Left lung (tissue), 4 donors: ENCODE measurements at regions not wholly inside any gene's neighbourhood (a gene's known extent, or its start where the extent isn't known, plus 50 kb on each side); places are given as distances from the start of the nearest gene placed in this dataset.
A peak's percentile ranks its signal among the peaks of the same experiment; 100 is the strongest.

Experiments used
- ATAC-seq: fragments of 200-7000 bp; cut with Tn5 transposase; one replicate; pipeline ENCODE4 v1.9.1; 2020; ENCODE audit warnings: moderate library complexity
- DNase-seq, 4 donors: peaks; one replicate each; pipeline ENCODE4 v3.0.0-alpha.2; 2013 to 2020
- H3K27ac ChIP-seq, 2 donors: fragments of 200-600 bp; sonication (generic) in 1 of 2; one replicate each; pipeline versions ENCODE4 v1.5.0 to v1.8.0; 2020 to 2021
- H3K27me3 ChIP-seq, 2 donors: fragments of 200-600 bp; sonication (generic) in 1 of 2; one replicate each; pipeline versions ENCODE4 v1.5.0 to v1.8.0; 2020 to 2021
- H3K36me3 ChIP-seq, 2 donors: fragments of 200-600 bp; sonication (generic) in 1 of 2; one replicate each; pipeline versions ENCODE4 v1.5.0 to v1.8.0; 2020 to 2021
- H3K4me1 ChIP-seq, 2 donors: fragments of 200-600 bp; one replicate each; pipeline ENCODE4 v1.8.0; 2021
- H3K4me3 ChIP-seq, 2 donors: fragments of 200-600 bp; sonication (generic) in 1 of 2; one replicate each; pipeline versions ENCODE4 v1.5.0 to v1.8.0; 2020 to 2021; ENCODE audit warnings: mild to moderate bottlenecking in 1 of 2
- H3K9me3 ChIP-seq, 2 donors: fragments of 200-600 bp; sonication (generic) in 1 of 2; one replicate each; pipeline versions ENCODE4 v1.5.0 to v1.8.0; 2020 to 2021
- intact Hi-C, 2 donors: fragments of 100-400 bp; cut with DNase I; formaldehyde crosslinking; loops; one replicate each; pipeline versions ENCODE4 v1.11.2 to v1.14.2; 2022
- TF ChIP-seq, protein P1 (sequence below), 2 donors: fragments of 200-600 bp; sonication (generic) in 1 of 2; IDR thresholded peaks; one replicate each; pipeline versions ENCODE4 v1.5.0 to v1.8.0; 2021; ENCODE audit warnings: antibody characterized with exemption in 2 of 2
- donor health status: DM: no; HTN: yes; CAD: no.
- donor health status: DM: no; HTN: no; CAD: no.

DNA sequence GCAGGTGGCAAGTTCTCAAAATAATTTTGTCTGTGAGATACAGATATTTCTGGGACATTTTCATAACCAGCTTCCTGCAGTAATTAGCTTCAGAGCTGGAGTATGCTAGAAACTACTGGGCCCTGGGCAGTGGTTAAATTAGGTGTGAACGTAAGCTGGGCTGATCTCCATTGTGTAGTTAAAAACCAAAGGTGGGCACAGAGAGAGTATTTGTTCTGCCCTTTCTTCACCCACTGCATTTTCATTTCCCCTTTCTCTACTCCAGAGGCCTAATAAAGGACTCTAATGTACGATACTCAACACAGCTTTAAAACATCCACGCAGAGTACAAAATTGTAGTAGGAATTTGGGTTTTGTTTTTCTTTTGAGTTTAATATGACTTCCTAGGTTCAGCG is 252.7 kb downstream of the SPRY1 start:
- Histone ChIP-seq H3K9me3 (no peaks in the 10 kb centered on the region), H3K36me3 (no peaks in the 10 kb centered on the region), H3K27ac (peak overlapping the region; percentile 35 to 74), H3K4me1 (peaks cover 10 to 11% of the 10 kb centered on the region in 2 donors), H3K27me3 (no peaks in the 10 kb centered on the region), H3K4me3 (no peak overlapping the region)
- no peak for DNase-seq
- TF ChIP-seq, protein P1, sequence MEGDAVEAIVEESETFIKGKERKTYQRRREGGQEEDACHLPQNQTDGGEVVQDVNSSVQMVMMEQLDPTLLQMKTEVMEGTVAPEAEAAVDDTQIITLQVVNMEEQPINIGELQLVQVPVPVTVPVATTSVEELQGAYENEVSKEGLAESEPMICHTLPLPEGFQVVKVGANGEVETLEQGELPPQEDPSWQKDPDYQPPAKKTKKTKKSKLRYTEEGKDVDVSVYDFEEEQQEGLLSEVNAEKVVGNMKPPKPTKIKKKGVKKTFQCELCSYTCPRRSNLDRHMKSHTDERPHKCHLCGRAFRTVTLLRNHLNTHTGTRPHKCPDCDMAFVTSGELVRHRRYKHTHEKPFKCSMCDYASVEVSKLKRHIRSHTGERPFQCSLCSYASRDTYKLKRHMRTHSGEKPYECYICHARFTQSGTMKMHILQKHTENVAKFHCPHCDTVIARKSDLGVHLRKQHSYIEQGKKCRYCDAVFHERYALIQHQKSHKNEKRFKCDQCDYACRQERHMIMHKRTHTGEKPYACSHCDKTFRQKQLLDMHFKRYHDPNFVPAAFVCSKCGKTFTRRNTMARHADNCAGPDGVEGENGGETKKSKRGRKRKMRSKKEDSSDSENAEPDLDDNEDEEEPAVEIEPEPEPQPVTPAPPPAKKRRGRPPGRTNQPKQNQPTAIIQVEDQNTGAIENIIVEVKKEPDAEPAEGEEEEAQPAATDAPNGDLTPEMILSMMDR (IDR thresholded peaks at IDR 0.05): no peak
- ATAC-seq: no peak
- intact Hi-C loops: no loop called here

- Histone ChIP-seq H3K4me3 (no peak overlapping the region), H3K27me3 (no peaks in the 10 kb centered on the region), H3K4me1 (peaks cover 10 to 11% of the 10 kb centered on the region in 2 donors), H3K9me3 (no peaks in the 10 kb centered on the region), H3K36me3 (no peaks in the 10 kb centered on the region), H3K27ac (peak overlapping the region; percentile 35 to 74)
- ATAC-seq (peak; percentile 90), DNase-seq (peak in 3 of 4 donors; percentile 38 to 73 (median 64))
- intact Hi-C loops: loop anchor here in 1 of 2 donors (10.0 kb wide), 1 partner anchor 245 kb away; no protein-coding TSS in a partner anchor
- TF ChIP-seq, protein P1 (IDR thresholded peaks at IDR 0.05): no peak
Measured at GRCh38 chr4:123649645-123650391, 253.2 kb downstream of the SPRY1 start.

DNA sequence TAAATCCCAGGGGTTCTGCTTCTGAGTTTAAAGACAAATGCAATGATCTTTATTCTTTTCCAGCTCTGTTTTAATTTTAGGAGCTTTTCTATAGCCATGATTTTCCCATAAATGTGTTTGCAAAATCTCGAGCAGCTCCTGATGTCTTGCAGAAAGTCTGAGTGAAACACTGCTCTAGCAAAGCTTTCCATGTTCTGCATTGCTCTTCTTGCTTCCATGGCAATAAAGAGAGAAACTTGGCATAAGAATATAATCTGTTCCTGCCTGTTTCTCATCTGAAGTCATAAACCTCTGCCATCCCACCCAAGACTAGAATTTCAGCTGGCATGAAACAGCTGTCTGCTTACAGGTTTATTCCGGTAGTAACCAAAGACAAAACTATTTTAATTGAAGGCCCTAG is 254.5 kb downstream of the SPRY1 start:
- H3K36me3 ChIP-seq: no peaks in the 10 kb centered on the region
- H3K27ac ChIP-seq: peak overlapping the region; percentile 35 to 74
- no peak overlapping the region for H3K4me3 ChIP-seq
- DNase-seq (peak in 1 of 4 donors; percentile 37), ATAC-seq (no peak)
- H3K27me3 ChIP-seq: no peaks in the 10 kb centered on the region
- H3K9me3 ChIP-seq: no peaks in the 10 kb centered on the region
- intact Hi-C loops: loop anchor here in 1 of 2 donors (10.0 kb wide), 1 partner anchor 246 kb away; no protein-coding TSS in a partner anchor
- TF ChIP-seq, protein P1 (IDR thresholded peaks at IDR 0.05): no peak
- peaks cover 10 to 11% of the 10 kb centered on the region in 2 donors for H3K4me1 ChIP-seq

GRCh38 chr4:123651536-123652180 is 255.1 kb downstream of the SPRY1 start:
- no peak for DNase-seq
- Histone ChIP-seq H3K27ac (peak overlapping the region in 1 of 2 donors; percentile 74), H3K4me3 (no peak overlapping the region), H3K36me3 (no peaks in the 10 kb centered on the region), H3K4me1 (peaks cover 10 to 11% of the 10 kb centered on the region in 2 donors), H3K9me3 (peaks cover 0 to 4% of the 10 kb centered on the region in 2 donors), H3K27me3 (no peaks in the 10 kb centered on the region)
- TF ChIP-seq, protein P1 (IDR thresholded peaks at IDR 0.05): no peak
- no peak for ATAC-seq
- intact Hi-C loops: loop anchor here in 1 of 2 donors (10.0 kb wide), 1 partner anchor 247 kb away; no protein-coding TSS in a partner anchor

GRCh38 chr4:123652476-123652875 is 255.9 kb downstream of the SPRY1 start:
- H3K4me3 ChIP-seq: no peak overlapping the region
- intact Hi-C loops: loop anchor here in 1 of 2 donors (10.0 kb wide), 1 partner anchor 248 kb away; no protein-coding TSS in a partner anchor
- no peaks in the 10 kb centered on the region for H3K27me3 ChIP-seq
- ATAC-seq (no peak), DNase-seq (no peak)
- H3K27ac ChIP-seq: no peak overlapping the region
- no peaks in the 10 kb centered on the region for H3K36me3 ChIP-seq
- peaks cover 10 to 11% of the 10 kb centered on the region in 2 donors for H3K4me1 ChIP-seq
- TF ChIP-seq, protein P1 (IDR thresholded peaks at IDR 0.05): no peak
- H3K9me3 ChIP-seq: peaks cover 0 to 5% of the 10 kb centered on the region in 2 donors
